Thoracic aorta (tissue), 2 donors: ENCODE measurements at regions not wholly inside any gene's neighbourhood (a gene's known extent, or its start where the extent isn't known, plus 50 kb on each side); places are given as distances from the start of the nearest gene placed in this dataset.

Experiments
- ATAC-seq: fragments of 150-250 bp; one replicate; pipeline ENCODE4 v1.8.0; 2017; ENCODE audit warnings: low read depth; ENCODE audit not compliant: insufficient number of reproducible peaks, low FRiP score
- DNase-seq: peaks from one replicate; pipeline ENCODE4 v3.0.0-alpha.2; 2020; ENCODE audit warnings: low spot score
- H3K27ac ChIP-seq, 2 donors: fragments of 200-600 bp; sonication (generic); 1 replicate in 1 of 2; 2 replicates in 1 of 2; pipeline ENCODE4 v1.5.1; 2016; ENCODE audit warnings: mild to moderate bottlenecking in 2 of 2, moderate library complexity in 2 of 2
- H3K27me3 ChIP-seq: fragments of 200-600 bp; sonication (generic); replicated peaks from 2 replicates; pipeline ENCODE4 v1.6.0; 2016; ENCODE audit warnings: mild to moderate bottlenecking; ENCODE audit not compliant: insufficient read depth
- H3K36me3 ChIP-seq: fragments of 200-600 bp; sonication (generic); one replicate; pipeline ENCODE4 v1.5.1; 2016
- H3K4me1 ChIP-seq, 2 donors: fragments of 200-600 bp; sonication (generic); 1 replicate in 1 of 2; 2 replicates in 1 of 2; pipeline versions ENCODE4 v1.5.1 to v1.6.0; 2016; ENCODE audit warnings: low read depth in 2 of 2, mild to moderate bottlenecking in 1 of 2; ENCODE audit not compliant: control insufficient read depth in 1 of 2
- H3K4me3 ChIP-seq: fragments of 200-600 bp; sonication (generic); 2 replicates; pipeline ENCODE4 v1.5.1; 2016; ENCODE audit warnings: mild to moderate bottlenecking
- H3K9me3 ChIP-seq: fragments of 200-600 bp; sonication (generic); 2 replicates; pipeline ENCODE4 v1.5.1; 2016
- CTCF ChIP-seq: fragments of 200-600 bp; sonication (generic); IDR thresholded peaks from one replicate; pipeline ENCODE4 v1.5.1; 2019; ENCODE audit warnings: antibody characterized with exemption

DNA sequence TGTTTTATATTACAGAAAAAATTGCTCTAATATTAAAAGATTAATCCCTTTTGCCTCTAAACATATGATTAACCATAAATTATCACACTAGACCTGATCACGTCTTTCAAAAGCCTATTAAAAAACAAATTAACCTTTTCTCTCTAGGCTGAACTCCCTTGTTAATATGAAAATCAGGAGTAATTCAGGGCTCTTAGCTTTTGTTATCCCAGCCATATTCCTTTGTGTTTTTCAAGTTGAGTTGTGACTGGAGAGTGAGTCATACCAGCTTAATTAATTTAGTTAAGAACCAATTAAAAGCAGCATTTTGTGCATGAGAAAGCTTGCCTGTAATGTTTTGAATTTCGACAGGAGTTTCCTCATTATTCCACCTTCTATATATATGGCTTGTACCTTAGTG, 385.8 kb downstream of the VGLL3 start:
- Histone ChIP-seq H3K27ac (no peak overlapping the region), H3K27me3 (no peaks in the 10 kb centered on the region), H3K36me3 (no peaks in the 10 kb centered on the region), H3K4me3 (no peak overlapping the region), H3K9me3 (no peaks in the 10 kb centered on the region), H3K4me1 (no peaks in the 10 kb centered on the region)
- DNase-seq, result no peak
- TF ChIP-seq CTCF, result no peak
- no peak for ATAC-seq

DNA sequence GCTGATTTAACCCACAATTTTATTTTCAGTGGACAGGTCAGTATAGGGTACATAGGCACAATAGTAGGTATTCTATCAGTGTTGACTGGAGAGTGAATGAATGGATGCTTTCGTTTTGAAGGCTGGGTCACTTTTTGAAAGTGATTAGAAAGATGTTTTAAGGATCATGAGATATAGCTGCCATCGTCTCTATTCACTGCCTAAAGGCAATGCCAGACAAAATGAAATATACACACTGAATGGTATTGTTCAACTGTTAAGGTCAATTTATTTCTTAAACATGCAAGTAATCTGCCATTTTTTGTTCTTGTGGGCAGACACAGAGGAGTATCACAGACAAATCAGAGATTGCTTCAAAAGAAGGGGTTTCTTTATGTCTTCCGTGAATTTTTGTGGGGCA, 395.3 kb downstream of the VGLL3 start:
- DNase-seq, result no peak

DNA sequence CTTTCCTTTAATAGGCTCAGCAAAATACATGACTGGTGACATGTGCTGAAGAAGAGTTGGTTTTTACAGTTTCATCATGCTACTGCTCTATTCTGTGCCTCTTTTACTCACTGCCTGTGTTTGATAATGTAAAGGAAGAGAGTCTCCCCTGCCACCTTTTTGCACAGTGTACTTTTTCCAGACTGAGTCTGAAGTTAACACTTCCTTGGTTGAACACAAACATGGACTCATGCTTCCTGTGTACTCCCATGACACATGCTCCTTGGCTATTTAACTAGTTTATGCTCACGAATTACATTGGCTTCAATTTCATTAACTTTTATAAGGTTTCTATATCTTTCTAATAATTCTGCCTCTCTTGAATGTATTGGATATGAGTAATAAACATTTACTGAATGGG, 396.1 kb downstream of the VGLL3 start:
- no peaks in the 10 kb centered on the region for H3K4me1 ChIP-seq
- no peak for DNase-seq
- no peak overlapping the region for H3K27ac ChIP-seq
- H3K36me3 ChIP-seq, result no peaks in the 10 kb centered on the region
- no peaks in the 10 kb centered on the region for H3K9me3 ChIP-seq
- no peak for TF ChIP-seq CTCF
- ATAC-seq, result no peak
- H3K4me3 ChIP-seq, result no peak overlapping the region
- H3K27me3 ChIP-seq, result no peaks in the 10 kb centered on the region

More for the DNA sequence above, 395.3 kb downstream of the VGLL3 start:
- ATAC-seq, result no peak
- H3K4me3 ChIP-seq, result no peak overlapping the region
- H3K4me1 ChIP-seq, result no peaks in the 10 kb centered on the region
- H3K9me3 ChIP-seq, result no peaks in the 10 kb centered on the region
- no peaks in the 10 kb centered on the region for H3K36me3 ChIP-seq
- H3K27me3 ChIP-seq, result no peaks in the 10 kb centered on the region
- no peak for TF ChIP-seq CTCF
- H3K27ac ChIP-seq, result no peak overlapping the region

DNA sequence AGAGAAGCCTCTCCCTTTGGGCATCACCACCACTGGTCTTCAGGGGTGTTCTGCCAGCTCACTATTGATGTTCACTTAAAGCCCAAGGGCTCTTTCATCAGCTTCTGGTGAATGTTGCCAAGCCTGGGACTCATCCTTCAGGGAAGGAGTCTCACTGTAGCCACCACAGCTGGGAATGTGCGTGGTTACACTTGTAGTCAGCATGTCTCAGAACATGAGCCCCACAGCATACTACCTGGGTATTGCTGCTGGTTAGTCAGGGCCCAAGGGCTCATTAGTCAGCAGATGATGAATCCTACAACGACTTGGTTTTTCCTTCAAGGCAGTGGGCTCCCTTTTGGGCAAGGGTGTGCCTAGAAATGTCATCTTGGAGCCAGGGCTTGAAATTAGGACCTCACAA, 412.9 kb downstream of the VGLL3 start:
- TF ChIP-seq CTCF, result no peak
- H3K27ac ChIP-seq, result no peak overlapping the region
- H3K4me1 ChIP-seq, result no peaks in the 10 kb centered on the region
- H3K4me3 ChIP-seq, result no peak overlapping the region
- DNase-seq (no peak), ATAC-seq (no peak)
- H3K27me3 ChIP-seq, result no peaks in the 10 kb centered on the region
- H3K36me3 ChIP-seq, result no peaks in the 10 kb centered on the region
- H3K9me3 ChIP-seq, result no peaks in the 10 kb centered on the region

GRCh38 chr3:86563400-86563970, 427.5 kb downstream of the VGLL3 start:
- no peak for ATAC-seq
- Histone ChIP-seq H3K4me3 (no peak overlapping the region), H3K9me3 (no peaks in the 10 kb centered on the region), H3K4me1 (no peaks in the 10 kb centered on the region), H3K36me3 (no peaks in the 10 kb centered on the region), H3K27ac (no peak overlapping the region), H3K27me3 (no peaks in the 10 kb centered on the region)
- DNase-seq, result no peak
- no peak for TF ChIP-seq CTCF
